ENCODE measurements at regions not wholly inside any gene's neighbourhood (a gene's known extent, or its start where the extent isn't known, plus 50 kb on each side); places are given as distances from the start of the nearest gene placed in this dataset.
"Not testable (repeated sequence)": the region's sequence is repeated elsewhere in the genome, so short reads cannot be mapped to it uniquely, and the experiment has no call there.

GRCh38 chr13:79836121-79836520 is 355.2 kb downstream of the NDFIP2 start:
- H3K27me3 Mint-ChIP-seq; DNase-seq; POLR2A ChIA-PET; H3K4me1 Mint-ChIP-seq; intact Hi-C loops (cut with DNase I, micrococcal nuclease); H3K9me3 Mint-ChIP-seq (ENCODE audit: low read depth); ATAC-seq; H3K4me3 Mint-ChIP-seq; H3K36me3 Mint-ChIP-seq (ENCODE audit: low read depth); H3K27ac Mint-ChIP-seq: not testable (repeated sequence)
- CTCF ChIA-PET: interaction anchor here (0.7 kb wide), 1 partner anchor 104 kb away, joined by 4 read pairs; no protein-coding TSS in a partner anchor

- no peaks in the 10 kb centered on the region for H3K36me3 Mint-ChIP-seq (ENCODE audit: low read depth)
- H3K9me3 Mint-ChIP-seq (ENCODE audit: low read depth): peaks cover 5% of the 10 kb centered on the region
- DNase-seq: no peak
- ChIA-PET POLR2A (no interaction called here), CTCF (no interaction called here)
- no peak overlapping the region for H3K4me3 Mint-ChIP-seq
- ATAC-seq: no peak
- intact Hi-C loops (cut with DNase I, micrococcal nuclease): no loop called here
- no peaks in the 10 kb centered on the region for H3K4me1 Mint-ChIP-seq
- no peak overlapping the region for H3K27ac Mint-ChIP-seq
- no peaks in the 10 kb centered on the region for H3K27me3 Mint-ChIP-seq
Observed at GRCh38 chr13:79834876-79835275, 353.9 kb downstream of the NDFIP2 start.

GRCh38 chr13:79833991-79834390 is 353.0 kb downstream of the NDFIP2 start:
- ChIA-PET POLR2A (no interaction called here), CTCF (no interaction called here)
- no peaks in the 10 kb centered on the region for H3K9me3 Mint-ChIP-seq (ENCODE audit: low read depth)
- no peak for DNase-seq
- no peaks in the 10 kb centered on the region for H3K27me3 Mint-ChIP-seq
- intact Hi-C loops (cut with DNase I, micrococcal nuclease): no loop called here
- H3K4me1 Mint-ChIP-seq: no peaks in the 10 kb centered on the region
- no peak for ATAC-seq
- no peak overlapping the region for H3K27ac Mint-ChIP-seq
- H3K36me3 Mint-ChIP-seq (ENCODE audit: low read depth): no peaks in the 10 kb centered on the region
- no peak overlapping the region for H3K4me3 Mint-ChIP-seq

- Mint-ChIP-seq H3K4me1 (no peaks in the 10 kb centered on the region), H3K27ac (no peak overlapping the region), H3K9me3 (ENCODE audit: low read depth) (no peaks in the 10 kb centered on the region), H3K4me3 (no peak overlapping the region), H3K27me3 (no peaks in the 10 kb centered on the region), H3K36me3 (ENCODE audit: low read depth) (no peaks in the 10 kb centered on the region)
- intact Hi-C loops (cut with DNase I, micrococcal nuclease): no loop called here
- DNase-seq: no peak
- CTCF ChIA-PET: no interaction called here
- POLR2A ChIA-PET: no interaction called here
- ATAC-seq: no peak
Observed at GRCh38 chr13:79831556-79831955, 350.6 kb downstream of the NDFIP2 start.

- H3K27ac Mint-ChIP-seq: no peak overlapping the region
- H3K9me3 Mint-ChIP-seq (ENCODE audit: low read depth): no peaks in the 10 kb centered on the region
- no peaks in the 10 kb centered on the region for H3K27me3 Mint-ChIP-seq
- ATAC-seq (no peak), DNase-seq (no peak)
- CTCF ChIA-PET: no interaction called here
- H3K36me3 Mint-ChIP-seq (ENCODE audit: low read depth): no peaks in the 10 kb centered on the region
- intact Hi-C loops (cut with DNase I, micrococcal nuclease): no loop called here
- no peaks in the 10 kb centered on the region for H3K4me1 Mint-ChIP-seq
- no peak overlapping the region for H3K4me3 Mint-ChIP-seq
- POLR2A ChIA-PET: no interaction called here
Observed at GRCh38 chr13:79830945-79831344, 350.0 kb downstream of the NDFIP2 start.

GRCh38 chr13:79830426-79830825 is 349.5 kb downstream of the NDFIP2 start:
- ATAC-seq: no peak

GRCh38 chr13:79829880-79830279 is 348.9 kb downstream of the NDFIP2 start:
- intact Hi-C loops (cut with DNase I, micrococcal nuclease): no loop called here
- CTCF ChIA-PET: no interaction called here
- Mint-ChIP-seq H3K36me3 (ENCODE audit: low read depth) (no peaks in the 10 kb centered on the region), H3K27me3 (peaks cover 1% of the 10 kb centered on the region), H3K4me1 (no peaks in the 10 kb centered on the region), H3K27ac (no peak overlapping the region), H3K9me3 (ENCODE audit: low read depth) (no peaks in the 10 kb centered on the region), H3K4me3 (no peak overlapping the region)
- POLR2A ChIA-PET: no interaction called here
- ATAC-seq: no peak
- DNase-seq: no peak

More at GRCh38 chr13:79830426-79830825, 349.5 kb downstream of the NDFIP2 start:
- Mint-ChIP-seq H3K36me3 (ENCODE audit: low read depth) (no peaks in the 10 kb centered on the region), H3K4me3 (no peak overlapping the region), H3K9me3 (ENCODE audit: low read depth) (no peaks in the 10 kb centered on the region), H3K27ac (no peak overlapping the region), H3K27me3 (peaks cover 1% of the 10 kb centered on the region), H3K4me1 (no peaks in the 10 kb centered on the region)
- DNase-seq: no peak
- CTCF ChIA-PET: no interaction called here
- intact Hi-C loops (cut with DNase I, micrococcal nuclease): no loop called here
- POLR2A ChIA-PET: no interaction called here

- DNase-seq (no peak), ATAC-seq (no peak)
- H3K27ac Mint-ChIP-seq: no peak overlapping the region
- H3K9me3 Mint-ChIP-seq (ENCODE audit: low read depth): no peaks in the 10 kb centered on the region
- peaks cover 1% of the 10 kb centered on the region for H3K27me3 Mint-ChIP-seq
- no peaks in the 10 kb centered on the region for H3K36me3 Mint-ChIP-seq (ENCODE audit: low read depth)
- POLR2A ChIA-PET: no interaction called here
- intact Hi-C loops (cut with DNase I, micrococcal nuclease): no loop called here
- no peaks in the 10 kb centered on the region for H3K4me1 Mint-ChIP-seq
- no peak overlapping the region for H3K4me3 Mint-ChIP-seq
- CTCF ChIA-PET: no interaction called here
Observed at GRCh38 chr13:79825959-79826358, 345.0 kb downstream of the NDFIP2 start.

GRCh38 chr13:79815041-79815440 is 334.1 kb downstream of the NDFIP2 start:
- CTCF ChIA-PET: interaction anchor here (0.6 kb wide), 1 partner anchor 23 kb away, joined by 5 read pairs; no protein-coding TSS in a partner anchor
- Mint-ChIP-seq H3K9me3 (ENCODE audit: low read depth) (peaks cover 1% of the 10 kb centered on the region), H3K27me3 (no peaks in the 10 kb centered on the region), H3K4me3 (no peak overlapping the region), H3K4me1 (no peaks in the 10 kb centered on the region), H3K36me3 (ENCODE audit: low read depth) (no peaks in the 10 kb centered on the region), H3K27ac (no peak overlapping the region)
- DNase-seq: no peak
- intact Hi-C loops (cut with DNase I, micrococcal nuclease): no loop called here
- POLR2A ChIA-PET: no interaction called here
- no peak for ATAC-seq

- ChIA-PET CTCF (no interaction called here), POLR2A (no interaction called here)
- Mint-ChIP-seq H3K27ac (no peak overlapping the region), H3K9me3 (ENCODE audit: low read depth) (peaks cover 1% of the 10 kb centered on the region), H3K36me3 (ENCODE audit: low read depth) (no peaks in the 10 kb centered on the region), H3K4me3 (no peak overlapping the region), H3K27me3 (no peaks in the 10 kb centered on the region), H3K4me1 (no peaks in the 10 kb centered on the region)
- intact Hi-C loops (cut with DNase I, micrococcal nuclease): no loop called here
- DNase-seq (no peak), ATAC-seq (no peak)
Observed at GRCh38 chr13:79812070-79812850, 331.3 kb downstream of the NDFIP2 start.

GRCh38 chr13:79811170-79811569 is 330.2 kb downstream of the NDFIP2 start:
- peaks cover 1% of the 10 kb centered on the region for H3K9me3 Mint-ChIP-seq (ENCODE audit: low read depth)
- CTCF ChIA-PET: no interaction called here
- no peaks in the 10 kb centered on the region for H3K36me3 Mint-ChIP-seq (ENCODE audit: low read depth)
- no peaks in the 10 kb centered on the region for H3K4me1 Mint-ChIP-seq
- no peak for ATAC-seq
- no peak overlapping the region for H3K27ac Mint-ChIP-seq
- no peaks in the 10 kb centered on the region for H3K27me3 Mint-ChIP-seq
- intact Hi-C loops (cut with DNase I, micrococcal nuclease): no loop called here
- POLR2A ChIA-PET: no interaction called here
- no peak for DNase-seq
- H3K4me3 Mint-ChIP-seq: no peak overlapping the region

GRCh38 chr13:79810669-79811068 is 329.7 kb downstream of the NDFIP2 start:
- Mint-ChIP-seq H3K27me3 (no peaks in the 10 kb centered on the region), H3K36me3 (ENCODE audit: low read depth) (no peaks in the 10 kb centered on the region), H3K4me3 (no peak overlapping the region), H3K9me3 (ENCODE audit: low read depth) (peaks cover 1% of the 10 kb centered on the region), H3K27ac (no peak overlapping the region), H3K4me1 (no peaks in the 10 kb centered on the region)
- intact Hi-C loops (cut with DNase I, micrococcal nuclease): no loop called here
- ATAC-seq (no peak), DNase-seq (no peak)
- CTCF ChIA-PET: no interaction called here
- POLR2A ChIA-PET: no interaction called here

GRCh38 chr13:79810018-79810417 is 329.1 kb downstream of the NDFIP2 start:
- no peaks in the 10 kb centered on the region for H3K36me3 Mint-ChIP-seq (ENCODE audit: low read depth)
- no peaks in the 10 kb centered on the region for H3K4me1 Mint-ChIP-seq
- no peak overlapping the region for H3K4me3 Mint-ChIP-seq
- ChIA-PET POLR2A (no interaction called here), CTCF (no interaction called here)
- no peaks in the 10 kb centered on the region for H3K27me3 Mint-ChIP-seq
- intact Hi-C loops (cut with DNase I, micrococcal nuclease): no loop called here
- H3K27ac Mint-ChIP-seq: no peak overlapping the region
- DNase-seq (no peak), ATAC-seq (no peak)
- H3K9me3 Mint-ChIP-seq (ENCODE audit: low read depth): peaks cover 1% of the 10 kb centered on the region
